KBM-7 (cell line): ENCODE measurements at regions not wholly inside any gene's neighbourhood (a gene's known extent, or its start where the extent isn't known, plus 50 kb on each side); places are given as distances from the start of the nearest gene placed in this dataset.

Experiments used
- DNase-seq: peaks from one replicate; pipeline ENCODE4 v3.0.0-alpha.2; 2015
- in situ Hi-C: fragments of 300-500 bp; cut with MboI; formaldehyde crosslinking; loops from 2 replicates; pipeline ENCODE4 v1.14.3; 2020; ENCODE audit warnings: low sequenced_read_pairs, low pct_unique_long_range_greater_than_20kb, mixed read lengths

DNA sequence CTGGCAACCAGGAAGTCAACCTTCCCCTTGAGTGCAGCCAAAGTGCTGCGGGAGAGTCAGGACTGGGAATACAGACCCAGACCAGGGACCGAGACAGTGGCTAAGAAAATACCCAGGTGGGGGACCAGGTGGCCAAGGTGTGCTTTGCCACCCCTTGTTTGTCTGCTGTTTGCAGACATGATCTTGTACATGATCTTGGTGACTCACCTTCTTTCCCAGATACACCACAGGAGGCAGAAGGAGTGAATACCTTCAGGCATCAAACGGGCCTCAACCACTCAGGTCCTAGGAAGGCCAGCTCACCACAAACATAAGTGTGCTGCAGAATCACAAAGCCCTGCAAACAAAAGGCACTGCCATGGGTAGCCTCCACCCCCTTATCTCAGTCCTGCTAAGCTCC, 62.0 kb downstream of the CNGA2 start:
- in situ Hi-C loops: no loop called here
- no peak for DNase-seq

- DNase-seq: peak; percentile 1
- in situ Hi-C loops: no loop called here
Measured at GRCh38 chrX:151801980-151802379, 67.4 kb downstream of the CNGA2 start.

- DNase-seq: no peak
- in situ Hi-C loops: no loop called here
Measured at GRCh38 chrX:151806967-151807540, 72.5 kb downstream of the CNGA2 start.

DNA sequence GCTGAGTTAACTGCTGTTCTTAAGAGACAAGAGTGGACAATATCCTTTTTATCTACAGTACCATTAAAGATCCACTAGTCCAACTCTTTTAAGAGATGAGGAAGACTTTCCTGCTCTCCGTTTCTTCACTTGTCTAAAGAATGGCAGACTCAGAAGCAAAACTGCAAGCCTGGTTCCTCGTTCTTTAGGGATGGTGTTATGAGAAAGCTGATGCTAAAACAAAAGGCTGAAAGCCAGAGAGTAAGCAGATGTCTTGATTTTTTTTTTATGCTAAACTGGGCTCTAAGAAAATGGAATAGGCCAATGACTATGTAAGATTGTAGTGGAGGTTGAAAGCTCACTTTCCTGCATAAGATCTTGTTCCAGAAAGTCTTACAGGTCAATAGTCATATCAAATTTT, 78.1 kb downstream of the CNGA2 start:
- in situ Hi-C loops: no loop called here
- no peak for DNase-seq

- in situ Hi-C loops: no loop called here
- DNase-seq: no peak
Measured at GRCh38 chrX:151814767-151815166, 80.2 kb downstream of the CNGA2 start.

GRCh38 chrX:151815398-151815797, 80.9 kb downstream of the CNGA2 start:
- no peak for DNase-seq
- in situ Hi-C loops: no loop called here

DNA sequence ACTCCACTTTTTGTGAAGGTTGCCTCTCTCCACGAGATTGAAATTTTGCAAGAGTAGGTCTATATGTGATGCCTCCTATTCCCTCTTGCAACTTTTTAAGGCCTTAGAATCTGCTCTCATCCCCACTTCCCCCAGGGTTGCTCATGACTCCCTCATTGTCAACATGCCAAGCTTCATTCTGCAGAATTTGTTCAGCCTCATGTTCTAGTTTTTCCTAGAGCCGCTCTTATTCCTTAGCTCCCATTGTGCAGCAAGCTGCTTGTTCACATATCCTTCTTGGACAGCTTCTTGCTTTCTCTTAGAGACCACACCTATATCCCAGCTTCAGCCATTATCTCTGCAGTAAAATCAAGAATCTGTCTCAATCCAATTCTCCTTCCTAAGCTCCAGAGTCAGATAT, 82.4 kb downstream of the CNGA2 start:
- in situ Hi-C loops: no loop called here
- no peak for DNase-seq

DNA sequence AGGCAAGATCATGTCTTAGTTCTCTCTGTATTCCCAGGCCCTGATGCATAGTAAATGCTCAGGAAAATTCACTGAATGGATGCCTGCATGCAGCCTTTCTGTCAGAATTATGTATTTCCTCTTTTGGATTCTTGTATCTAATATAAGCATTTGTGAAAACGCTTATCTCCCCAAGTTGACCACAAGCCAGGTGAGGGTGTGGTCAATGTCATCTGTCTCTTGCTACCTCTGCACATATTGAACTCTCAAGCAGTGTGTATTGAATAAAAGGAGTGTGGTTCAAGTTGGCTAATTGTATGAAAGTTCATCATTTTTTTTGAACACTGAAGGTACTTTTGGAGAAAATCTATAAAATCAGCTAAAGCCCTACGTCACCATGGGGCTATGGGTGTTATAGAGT, 84.3 kb downstream of the CNGA2 start:
- DNase-seq: no peak
- in situ Hi-C loops: no loop called here

GRCh38 chrX:151821226-151821625, 86.7 kb downstream of the CNGA2 start:
- DNase-seq: no peak
- in situ Hi-C loops: no loop called here

- DNase-seq: no peak
- in situ Hi-C loops: no loop called here
Measured at GRCh38 chrX:151825007-151825406, 87.7 kb upstream of the MAGEA4 start.

DNA sequence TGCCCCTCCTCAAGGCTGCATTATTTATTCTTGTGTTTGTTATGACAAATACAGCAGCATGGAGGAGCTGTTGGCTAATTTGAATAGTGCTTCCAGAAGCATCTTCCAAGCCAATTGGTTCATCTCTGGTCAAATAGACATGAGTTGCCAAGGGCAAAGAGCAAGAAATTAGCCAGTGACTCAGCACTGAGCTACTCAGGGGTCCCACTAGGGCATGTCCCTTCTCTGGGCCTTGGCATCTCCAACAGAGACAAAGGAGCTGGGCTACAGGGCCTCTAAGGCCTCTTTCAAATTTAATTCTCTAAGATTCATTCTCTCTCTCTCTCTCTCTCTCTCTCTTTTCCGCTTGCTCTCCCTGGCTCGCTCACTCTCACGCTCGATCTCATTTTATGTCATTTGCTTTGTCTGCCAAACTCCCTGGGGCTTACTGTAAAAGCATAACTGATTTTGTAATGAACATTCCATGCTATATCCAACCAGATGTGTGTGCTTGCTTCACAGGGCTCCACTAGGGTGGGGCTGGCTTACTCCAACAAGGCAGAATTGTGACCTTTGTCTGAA, 86.7 kb upstream of the MAGEA4 start:
- DNase-seq: no peak
- in situ Hi-C loops: no loop called here

GRCh38 chrX:151828439-151829080, 84.1 kb upstream of the MAGEA4 start:
- in situ Hi-C loops: no loop called here
- no peak for DNase-seq

DNA sequence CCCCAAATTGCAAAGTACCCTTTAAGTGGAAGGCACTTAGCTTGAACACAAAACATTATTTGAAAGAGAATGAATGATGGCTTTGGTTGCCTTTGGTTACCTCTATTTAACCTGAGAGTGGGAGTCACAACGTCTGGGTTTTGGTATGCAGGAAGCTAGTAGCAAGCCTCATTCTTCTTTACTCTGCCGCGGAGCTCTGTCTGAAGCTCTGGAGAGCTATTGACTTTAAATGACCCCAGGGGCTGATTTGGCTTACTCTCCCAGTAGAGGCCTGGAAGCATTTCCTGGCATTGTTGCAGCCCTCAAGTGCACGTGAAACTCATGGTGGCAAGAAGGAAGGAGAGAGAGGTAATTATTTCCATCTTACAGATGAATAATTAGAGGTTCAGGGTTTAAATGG, 81.8 kb upstream of the MAGEA4 start:
- in situ Hi-C loops: no loop called here

DNA sequence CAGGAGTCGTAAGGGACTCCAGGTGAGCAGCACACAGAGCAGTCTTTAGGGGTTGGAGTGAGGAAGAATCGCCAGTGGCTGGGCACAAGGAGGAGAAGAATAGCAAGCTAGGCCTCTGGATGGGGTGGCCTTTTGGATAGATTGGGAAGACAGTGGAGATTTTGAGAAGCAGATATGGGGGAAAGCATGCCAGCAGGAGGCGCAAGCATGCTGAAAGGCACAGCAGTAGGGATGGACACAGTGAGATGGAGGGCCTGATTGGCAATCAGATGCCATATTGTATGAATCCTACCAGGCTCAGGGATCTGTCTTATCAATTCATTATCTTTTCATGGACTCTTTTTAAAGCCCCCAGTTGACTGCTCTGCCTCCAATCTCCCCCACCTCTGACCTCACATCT, 60.4 kb upstream of the MAGEA4 start:
- DNase-seq: peak; percentile 7
- in situ Hi-C loops: no loop called here

More for the DNA sequence above, 81.8 kb upstream of the MAGEA4 start:
- no peak for DNase-seq

DNA sequence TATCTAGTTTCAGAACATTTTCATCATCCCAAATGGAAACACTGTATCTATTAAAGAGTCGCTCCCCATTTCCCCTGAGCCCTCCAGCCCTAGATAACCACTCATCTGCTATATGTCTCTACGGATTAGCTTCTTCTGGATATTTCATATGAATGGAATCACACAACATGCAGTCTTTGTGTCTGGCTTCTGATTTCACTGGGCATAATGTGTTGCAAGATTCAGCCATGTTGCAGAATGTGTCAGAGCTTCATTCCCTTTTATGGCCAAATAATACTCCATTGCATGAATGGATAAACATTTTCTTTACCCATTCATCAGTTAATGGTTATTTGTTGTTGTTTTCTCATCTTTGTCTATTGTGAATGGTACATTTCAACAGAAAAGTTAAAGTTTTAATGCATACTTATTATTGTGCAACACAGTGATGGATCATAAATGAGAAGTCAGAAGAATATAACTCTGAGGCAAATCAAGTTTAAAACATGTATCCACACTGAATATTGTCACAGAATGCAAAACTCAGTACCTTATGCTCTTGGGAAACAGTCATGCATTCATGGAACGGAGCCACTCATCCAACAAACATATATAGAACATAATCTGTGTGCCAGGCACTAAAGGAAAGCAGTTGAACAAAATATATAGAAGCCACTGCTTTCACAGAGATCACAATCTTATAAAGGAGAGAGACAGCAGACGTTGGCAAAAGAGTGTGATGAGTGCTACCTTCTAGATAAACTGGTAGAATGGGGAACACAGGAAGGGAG, 57.8 kb upstream of the MAGEA4 start:
- in situ Hi-C loops: no loop called here
- DNase-seq: no peak

DNA sequence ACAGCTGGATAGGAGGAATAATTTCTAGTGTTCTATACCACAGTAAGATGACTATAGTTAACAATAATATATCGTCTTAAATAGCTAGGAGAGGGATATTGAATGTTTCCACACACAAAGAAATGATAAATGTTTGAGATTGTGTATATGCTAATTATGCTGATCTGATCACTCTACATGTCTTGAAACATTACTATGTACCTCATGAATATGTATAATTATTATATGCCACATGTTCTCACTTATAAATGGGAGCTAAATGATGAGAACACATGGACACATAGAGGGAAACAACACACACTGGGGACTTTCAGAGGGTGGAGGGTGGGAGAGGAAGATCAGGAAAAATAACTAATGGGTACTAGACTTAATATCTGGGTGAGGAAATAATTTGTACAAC, 53.2 kb upstream of the MAGEA4 start:
- in situ Hi-C loops: no loop called here
- DNase-seq: no peak

DNA sequence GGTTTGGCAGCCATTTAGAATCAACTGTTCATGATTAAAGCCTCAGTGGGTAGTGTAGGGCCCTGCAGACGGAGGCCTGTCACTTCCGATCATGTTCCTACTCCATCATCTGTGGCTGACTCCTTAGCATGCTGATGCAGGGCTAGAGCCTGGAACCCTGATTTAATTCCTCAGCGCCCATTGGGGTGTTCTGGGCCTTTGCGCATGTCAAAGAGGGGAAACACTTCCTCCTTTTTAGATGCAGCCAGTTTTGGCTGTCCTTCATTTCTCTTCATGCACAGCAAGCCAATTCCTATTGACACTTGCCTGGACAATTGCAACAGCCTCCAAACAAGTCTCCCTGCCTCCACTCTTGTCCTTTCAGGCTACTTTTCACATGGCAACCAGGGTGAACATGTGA, 51.9 kb upstream of the MAGEA4 start:
- DNase-seq: no peak
- in situ Hi-C loops: no loop called here
